Transverse colon (tissue), 3 donors: ENCODE measurements at regions not wholly inside any gene's neighbourhood (a gene's known extent, or its start where the extent isn't known, plus 50 kb on each side); places are given as distances from the start of the nearest gene placed in this dataset.

Experiments used
- CTCF ChIP-seq, 5 experiments: fragments of 200-600 bp in 3 of 5; fragments of 450-650 bp in 2 of 5; sonication (generic) in 3 of 5; IDR thresholded peaks; 1 replicate in 2 of 5; 2 replicates in 3 of 5; pipeline ENCODE4 v1.5.1; 2016 to 2017; ENCODE audit warnings: antibody characterized with exemption in 5 of 5, inconsistent platforms in 3 of 5, mild to moderate bottlenecking in 2 of 5, moderate library complexity in 1 of 5
- POLR2A ChIP-seq: fragments of 450-650 bp; IDR thresholded peaks from one replicate; pipeline ENCODE4 v1.6.1; 2016; ENCODE audit warnings: antibody characterized with exemption, mild to moderate bottlenecking, moderate library complexity

GRCh38 chr2:168338292-168338691, 90.9 kb upstream of the STK39 start:
- TF ChIP-seq CTCF (IDR thresholded peaks at IDR 0.05) (no peak), POLR2A (no peak)
